Right hindlimb (tissue), 1 donor: ENCODE measurements at regions not wholly inside any gene's neighbourhood (a gene's known extent, or its start where the extent isn't known, plus 50 kb on each side); places are given as distances from the start of the nearest gene placed in this dataset.

Experiments used
- DNase-seq: peaks from one replicate; pipeline ENCODE4 v3.0.0-alpha.2; 2018

GRCh38 chr11:105324156-105324555 is 184.6 kb upstream of the CARD18 start:
- DNase-seq, result no peak

GRCh38 chr11:105321696-105322095 is 182.1 kb upstream of the CARD18 start:
- DNase-seq, result no peak

- no peak for DNase-seq
Measured at GRCh38 chr11:105315287-105315686, 175.7 kb upstream of the CARD18 start.

- DNase-seq, result no peak
Measured at GRCh38 chr11:105312266-105312665, 172.7 kb upstream of the CARD18 start.

GRCh38 chr11:105298630-105299029 is 159.1 kb upstream of the CARD18 start:
- no peak for DNase-seq

- no peak for DNase-seq
Measured at GRCh38 chr11:105298174-105298573, 158.6 kb upstream of the CARD18 start.

- no peak for DNase-seq
Measured at GRCh38 chr11:105297463-105297862, 157.9 kb upstream of the CARD18 start.

- no peak for DNase-seq
Measured at GRCh38 chr11:105296806-105297205, 157.2 kb upstream of the CARD18 start.

GRCh38 chr11:105296386-105296785 is 156.8 kb upstream of the CARD18 start:
- DNase-seq, result no peak

- DNase-seq, result no peak
Measured at GRCh38 chr11:105282658-105283057, 143.1 kb upstream of the CARD18 start.

- no peak for DNase-seq
Measured at GRCh38 chr11:105274631-105275030, 135.1 kb upstream of the CARD18 start.

- no peak for DNase-seq
Measured at GRCh38 chr11:105273660-105274280, 134.2 kb upstream of the CARD18 start.

- DNase-seq, result no peak
Measured at GRCh38 chr11:105269862-105270261, 130.3 kb upstream of the CARD18 start.

- no peak for DNase-seq
Measured at GRCh38 chr11:105268404-105269062, 129.0 kb upstream of the CARD18 start.

- DNase-seq, result no peak
Measured at GRCh38 chr11:105265845-105266244, 126.3 kb upstream of the CARD18 start.

- no peak for DNase-seq
Measured at GRCh38 chr11:105260976-105261375, 121.4 kb upstream of the CARD18 start.

- no peak for DNase-seq
Measured at GRCh38 chr11:105245781-105246315, 106.3 kb upstream of the CARD18 start.

- no peak for DNase-seq
Measured at GRCh38 chr11:105244160-105244825, 104.7 kb upstream of the CARD18 start.

GRCh38 chr11:105241136-105241535 is 101.6 kb upstream of the CARD18 start:
- no peak for DNase-seq

GRCh38 chr11:105236664-105237063 is 97.1 kb upstream of the CARD18 start:
- DNase-seq, result no peak

- no peak for DNase-seq
Measured at GRCh38 chr11:105233285-105233684, 93.7 kb upstream of the CARD18 start.

GRCh38 chr11:105232021-105232420 is 92.5 kb upstream of the CARD18 start:
- no peak for DNase-seq

- no peak for DNase-seq
Measured at GRCh38 chr11:105230586-105230985, 91.0 kb upstream of the CARD18 start.

- DNase-seq, result no peak
Measured at GRCh38 chr11:105229761-105230160, 90.2 kb upstream of the CARD18 start.
